GM13977 (cell line): ENCODE measurements at regions not wholly inside any gene's neighbourhood (a gene's known extent, or its start where the extent isn't known, plus 50 kb on each side); places are given as distances from the start of the nearest gene placed in this dataset.
"Not testable (repeated sequence)": the region's sequence is repeated elsewhere in the genome, so short reads cannot be mapped to it uniquely, and the experiment has no call there.

Source experiments
- DNase-seq: peaks from one replicate; pipeline ENCODE4 v3.0.0; 2012; ENCODE audit warnings: low spot score
- in situ Hi-C: fragments of 300-500 bp; cut with MboI; formaldehyde crosslinking; loops from one replicate; pipeline ENCODE4 v1.12.0; 2022; ENCODE audit warnings: low sequenced_read_pairs, low pct_unique_long_range_greater_than_20kb, mixed read lengths, inconsistent platforms; ENCODE audit not compliant: unreplicated experiment
- TF ChIP-seq, protein P1 (sequence below): IDR thresholded peaks from 2 replicates; pipeline ENCODE4 v1.5.1; 2012; ENCODE audit warnings: mild to moderate bottlenecking, control low read depth; ENCODE audit not compliant: insufficient read depth; ENCODE audit errors: extremely low read depth, missing control alignments

- TF ChIP-seq, protein P1, sequence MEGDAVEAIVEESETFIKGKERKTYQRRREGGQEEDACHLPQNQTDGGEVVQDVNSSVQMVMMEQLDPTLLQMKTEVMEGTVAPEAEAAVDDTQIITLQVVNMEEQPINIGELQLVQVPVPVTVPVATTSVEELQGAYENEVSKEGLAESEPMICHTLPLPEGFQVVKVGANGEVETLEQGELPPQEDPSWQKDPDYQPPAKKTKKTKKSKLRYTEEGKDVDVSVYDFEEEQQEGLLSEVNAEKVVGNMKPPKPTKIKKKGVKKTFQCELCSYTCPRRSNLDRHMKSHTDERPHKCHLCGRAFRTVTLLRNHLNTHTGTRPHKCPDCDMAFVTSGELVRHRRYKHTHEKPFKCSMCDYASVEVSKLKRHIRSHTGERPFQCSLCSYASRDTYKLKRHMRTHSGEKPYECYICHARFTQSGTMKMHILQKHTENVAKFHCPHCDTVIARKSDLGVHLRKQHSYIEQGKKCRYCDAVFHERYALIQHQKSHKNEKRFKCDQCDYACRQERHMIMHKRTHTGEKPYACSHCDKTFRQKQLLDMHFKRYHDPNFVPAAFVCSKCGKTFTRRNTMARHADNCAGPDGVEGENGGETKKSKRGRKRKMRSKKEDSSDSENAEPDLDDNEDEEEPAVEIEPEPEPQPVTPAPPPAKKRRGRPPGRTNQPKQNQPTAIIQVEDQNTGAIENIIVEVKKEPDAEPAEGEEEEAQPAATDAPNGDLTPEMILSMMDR = no peak
- in situ Hi-C loops = no loop called here
- no peak for DNase-seq
Measured at GRCh38 chr5:135169753-135170152, 135.7 kb upstream of the PITX1 start.

GRCh38 chr5:135167634-135168033 is 133.6 kb upstream of the PITX1 start:
- TF ChIP-seq, protein P1 = no peak
- DNase-seq = no peak
- in situ Hi-C loops = no loop called here

DNA sequence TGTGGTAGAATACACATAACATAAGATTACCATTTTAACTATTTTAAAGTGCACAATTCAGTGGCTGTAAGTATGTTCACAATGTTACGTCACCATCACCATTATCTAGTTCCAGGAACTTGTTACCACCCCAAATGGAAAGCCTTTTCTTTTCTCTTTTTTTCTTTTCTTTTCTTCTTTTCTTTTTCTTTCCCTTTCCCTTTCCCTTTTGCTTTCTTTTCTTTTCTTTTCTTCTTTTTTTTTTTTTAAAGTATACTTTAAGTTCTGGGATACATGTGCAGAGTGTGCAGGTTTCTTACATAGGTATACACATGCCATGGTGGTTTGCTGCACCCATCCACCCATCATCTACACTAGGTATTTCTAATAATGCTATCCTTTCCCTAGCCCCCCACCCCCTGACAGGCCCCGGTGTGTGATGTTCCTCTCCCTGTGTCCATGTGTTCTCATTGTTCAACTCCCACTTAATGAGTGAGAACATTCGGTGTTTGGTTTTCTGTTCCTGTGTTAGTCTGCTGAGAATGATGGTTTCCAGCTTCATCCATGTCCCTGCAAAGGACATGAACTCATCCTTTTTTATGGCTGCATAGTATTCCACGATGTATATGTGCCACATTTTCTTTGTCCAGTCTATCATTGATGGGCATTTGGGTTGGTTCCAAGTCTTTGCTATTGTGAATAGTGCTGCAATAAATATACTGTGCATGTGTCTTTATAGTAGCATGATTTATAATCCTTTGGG is 131.0 kb upstream of the PITX1 start:
- DNase-seq, in situ Hi-C loops: not testable (repeated sequence)

GRCh38 chr5:135163964-135164363 is 129.9 kb upstream of the PITX1 start:
- TF ChIP-seq, protein P1 = no peak
- no peak for DNase-seq
- in situ Hi-C loops = no loop called here

- TF ChIP-seq, protein P1 = no peak
- no peak for DNase-seq
- in situ Hi-C loops = no loop called here
Measured at GRCh38 chr5:135163391-135163790, 129.4 kb upstream of the PITX1 start.

GRCh38 chr5:135162661-135163265 is 128.7 kb upstream of the PITX1 start:
- DNase-seq = no peak
- TF ChIP-seq, protein P1 = no peak
- in situ Hi-C loops = no loop called here

GRCh38 chr5:135161221-135161620 is 127.2 kb upstream of the PITX1 start:
- TF ChIP-seq, protein P1 = no peak
- no peak for DNase-seq
- in situ Hi-C loops = no loop called here
